ENCODE measurements at regions not wholly inside any gene's neighbourhood (a gene's known extent, or its start where the extent isn't known, plus 50 kb on each side); places are given as distances from the start of the nearest gene placed in this dataset.

DNA sequence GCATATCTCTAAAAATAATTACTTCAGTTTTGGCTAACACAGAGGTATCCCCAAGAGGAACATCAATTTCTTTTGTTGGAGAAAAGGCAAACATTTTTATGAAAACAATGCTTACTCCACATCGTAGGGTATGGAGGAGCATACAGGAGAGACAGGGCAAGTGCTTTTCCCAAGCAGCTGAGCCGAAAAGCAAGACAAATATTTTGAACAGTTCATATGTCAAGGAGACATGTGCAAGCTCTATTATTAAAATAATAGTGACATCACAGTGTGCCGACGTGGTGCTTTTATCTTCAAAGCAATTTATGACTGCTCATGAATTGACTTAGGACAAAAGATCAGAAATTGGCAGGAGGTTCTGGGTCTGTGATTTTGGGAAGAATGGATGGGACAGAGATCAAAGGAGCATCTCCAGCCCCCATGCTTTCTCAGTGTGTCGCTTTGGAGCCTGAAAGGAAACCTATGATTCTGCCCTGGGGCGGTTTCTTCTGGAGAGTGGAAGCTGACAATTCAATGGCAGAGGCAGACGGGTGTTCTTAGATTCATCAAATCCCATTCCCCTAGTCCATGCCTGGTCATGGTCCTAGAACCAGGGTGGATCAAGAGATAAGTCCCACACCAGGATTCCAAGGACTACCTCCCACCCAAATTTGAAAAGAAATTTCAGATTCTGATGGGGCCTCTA lies 97.1 kb downstream of the JCAD start:
- no peak for DNase-seq (ENCODE audit: low spot score)

DNA sequence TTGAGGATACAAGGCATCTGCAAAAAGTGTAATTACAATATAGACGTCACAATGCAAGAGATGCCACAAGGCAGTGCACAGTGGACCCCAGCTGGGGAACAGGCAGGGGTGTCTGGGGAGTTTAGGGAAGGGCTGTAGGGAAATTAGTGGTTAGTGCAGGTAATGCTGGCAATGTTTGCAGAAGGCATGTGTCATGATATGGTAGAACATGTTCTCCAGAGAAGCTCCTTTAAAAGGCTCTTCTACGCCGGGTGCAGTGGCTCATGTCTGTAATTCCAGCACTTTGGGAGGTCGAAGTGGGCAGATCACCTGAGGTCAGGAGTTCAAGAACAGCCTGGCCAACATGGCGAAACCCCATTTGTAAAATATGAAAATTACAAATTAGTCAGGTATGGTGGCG lies 98.0 kb downstream of the JCAD start:
- DNase-seq (ENCODE audit: low spot score) = no peak

DNA sequence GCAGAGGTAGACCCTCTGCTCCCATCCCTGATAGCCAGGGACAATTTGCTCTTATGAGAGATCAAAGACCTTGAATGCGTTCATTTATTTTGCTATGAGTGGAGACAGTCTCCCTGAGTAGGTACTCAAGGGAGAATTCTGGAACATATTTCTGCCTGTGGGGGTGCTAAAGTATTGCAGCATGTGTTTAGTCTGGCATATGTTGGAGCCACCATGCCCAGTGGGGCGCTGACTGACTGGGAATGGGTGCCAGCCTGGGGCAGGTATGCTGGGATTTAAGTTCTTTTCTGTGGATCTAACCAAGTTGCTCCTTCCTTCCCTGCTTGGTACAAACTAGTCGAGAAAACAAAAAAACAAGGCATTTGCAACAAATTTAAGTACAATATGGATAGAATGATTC lies 99.1 kb downstream of the JCAD start:
- no peak for DNase-seq (ENCODE audit: low spot score)

DNA sequence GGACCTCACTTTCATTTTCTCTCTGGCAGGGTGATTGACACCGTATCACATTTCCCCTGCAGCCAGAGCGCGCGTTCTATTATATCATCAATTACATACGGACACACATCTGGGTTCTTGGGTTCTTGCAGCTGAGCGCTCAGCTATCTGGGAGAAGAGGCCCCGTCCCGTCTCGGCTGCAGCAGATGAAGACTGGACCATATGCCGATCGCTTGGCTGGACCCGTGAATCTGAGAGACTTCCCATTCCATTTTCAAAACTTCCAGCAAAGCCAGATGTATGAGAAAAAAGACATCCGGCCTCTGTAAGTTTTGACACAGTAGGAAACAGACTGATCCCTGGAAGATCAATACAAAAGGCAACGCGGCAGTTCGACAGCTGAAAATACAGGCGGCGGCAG lies 99.8 kb downstream of the JCAD start:
- DNase-seq (ENCODE audit: low spot score) = no peak

DNA sequence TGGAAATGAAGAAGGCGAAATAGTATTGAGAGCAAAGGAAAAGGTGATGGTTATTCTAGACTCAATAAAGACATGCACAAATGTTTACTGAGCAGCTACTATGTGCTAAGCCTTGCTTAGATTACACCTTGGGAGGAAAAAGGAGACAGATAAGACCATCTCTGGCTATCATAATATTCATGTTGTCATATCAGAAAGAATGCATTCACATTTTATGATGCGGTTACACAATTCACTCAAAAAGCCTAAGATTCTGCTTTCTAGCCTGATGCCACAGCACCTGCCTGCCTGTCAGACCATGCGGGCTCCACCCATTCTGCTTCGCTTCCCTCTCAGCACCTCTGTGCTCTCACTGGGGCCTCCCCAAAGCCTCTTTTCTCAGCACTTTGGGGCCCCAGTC lies 100.9 kb downstream of the JCAD start:
- no peak for DNase-seq (ENCODE audit: low spot score)

DNA sequence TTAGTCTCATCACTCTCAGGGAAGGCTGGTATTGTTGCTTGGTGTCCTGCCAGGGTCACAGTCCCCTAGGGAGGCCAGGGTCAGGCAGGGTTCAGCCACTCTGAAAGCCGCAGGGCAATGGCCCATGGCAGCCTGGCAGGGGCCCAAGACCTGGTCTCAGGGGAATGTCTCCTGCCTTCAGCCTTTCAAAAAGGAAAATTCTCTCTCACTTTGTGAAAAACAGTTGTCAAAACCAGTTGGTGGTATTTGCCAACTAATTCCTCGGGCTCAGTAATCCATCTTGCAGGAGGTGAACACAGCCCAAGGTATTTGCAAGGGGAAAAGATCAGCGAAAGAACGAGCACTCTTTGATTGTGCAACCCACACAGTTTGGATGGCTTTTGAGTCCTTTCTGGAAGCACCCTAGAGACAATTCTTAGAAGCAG lies 101.5 kb downstream of the JCAD start:
- DNase-seq (ENCODE audit: low spot score) = peak; percentile 93

DNA sequence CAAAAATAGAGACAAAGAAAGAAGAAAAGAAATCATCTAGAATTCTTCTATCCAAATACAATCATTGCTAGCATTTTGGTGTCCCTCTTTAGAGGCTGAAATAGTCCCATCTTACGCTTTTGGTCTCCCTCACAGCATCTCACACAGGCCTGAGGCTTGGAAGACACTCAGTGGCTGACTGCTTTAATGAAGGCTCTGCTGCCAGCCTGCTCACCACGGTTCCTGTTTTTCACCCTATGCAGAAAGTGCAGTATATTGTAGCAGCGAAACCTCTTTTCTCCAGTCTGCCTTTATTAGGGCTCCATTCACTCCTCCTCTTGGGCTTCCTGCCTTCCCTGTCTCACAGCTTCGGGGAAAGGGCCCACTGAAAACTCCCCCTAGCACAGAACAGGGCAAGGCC lies 102.2 kb downstream of the JCAD start:
- no peak for DNase-seq (ENCODE audit: low spot score)

DNA sequence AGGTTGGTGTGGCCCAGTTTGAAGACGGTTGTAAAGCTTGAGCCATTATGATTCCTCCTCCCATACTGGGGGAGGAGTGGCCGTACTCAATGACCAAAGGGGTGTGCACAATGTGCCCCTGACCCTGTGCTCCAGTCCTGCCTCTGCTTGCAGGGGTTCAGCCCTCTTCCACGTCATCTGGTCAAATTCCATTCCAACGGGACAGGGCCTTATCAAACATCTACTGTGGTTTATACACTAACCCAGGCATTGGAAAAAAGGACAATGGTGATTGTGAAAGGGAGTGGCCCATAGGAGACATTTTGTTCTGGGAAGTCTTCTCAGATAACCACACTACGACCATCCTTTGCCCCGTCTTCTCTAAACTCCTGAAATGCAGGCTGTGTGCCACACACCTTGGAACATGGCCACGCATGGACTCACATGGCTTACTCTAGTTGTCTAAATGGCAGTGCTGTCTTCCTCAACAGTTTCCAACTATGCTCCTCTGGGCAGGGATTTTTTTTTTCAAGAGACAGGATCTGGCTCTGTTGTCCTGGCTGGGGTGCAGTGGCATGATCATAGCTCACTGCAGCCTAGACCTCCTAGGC lies 103.0 kb downstream of the JCAD start:
- DNase-seq (ENCODE audit: low spot score) = no peak

DNA sequence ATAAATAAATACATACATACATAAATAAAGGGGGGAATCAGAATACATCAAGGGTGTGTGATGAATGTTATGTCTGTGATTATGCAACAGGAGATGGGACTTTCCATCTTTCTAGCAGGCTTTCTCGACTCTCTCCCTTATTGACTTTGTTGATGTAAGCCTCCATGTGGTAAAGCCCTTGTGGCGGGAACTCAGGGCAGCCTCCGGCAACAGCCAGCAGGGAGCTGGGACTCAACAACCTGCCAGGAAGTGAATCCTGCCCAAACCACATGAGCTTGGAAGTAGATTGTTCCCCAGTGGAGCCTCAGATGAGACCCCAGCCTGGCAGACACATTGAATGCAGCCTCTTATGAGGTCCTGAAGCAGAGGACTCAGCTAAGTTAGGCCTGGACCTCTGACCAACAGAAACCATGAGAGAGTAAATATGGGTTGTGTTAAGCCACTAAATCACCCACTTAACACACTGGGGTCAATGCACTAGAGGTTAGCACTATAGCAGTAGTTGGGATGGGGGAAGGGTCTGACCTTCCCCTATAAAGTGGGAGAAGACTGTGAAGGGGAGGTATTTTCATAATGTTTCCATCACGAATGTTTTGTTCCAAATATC lies 104.0 kb downstream of the JCAD start:
- peak; percentile 68 for DNase-seq (ENCODE audit: low spot score)

DNA sequence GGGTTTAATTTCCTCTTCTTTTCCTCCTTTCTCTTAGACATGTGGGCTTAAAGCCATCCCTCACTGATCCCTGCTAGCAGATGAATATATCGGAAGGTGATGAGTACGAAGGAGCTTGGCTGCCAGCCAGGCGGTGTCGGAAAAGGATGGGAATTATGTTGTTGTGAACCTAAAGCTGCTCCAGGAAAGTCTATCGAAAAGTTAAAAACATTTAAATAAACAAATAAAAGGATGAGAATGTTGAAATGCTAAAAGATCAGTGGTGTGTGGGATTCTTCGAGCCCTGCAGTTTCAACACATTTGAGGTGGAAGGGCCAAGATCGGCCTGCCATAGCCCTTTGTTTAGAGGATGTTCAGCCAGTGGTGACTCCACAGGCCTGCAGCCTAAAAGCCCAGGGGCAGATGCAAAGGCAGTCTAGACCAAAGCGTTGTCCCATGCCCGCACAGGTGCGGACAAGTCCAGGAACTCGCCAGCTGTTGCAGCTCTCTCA lies 107.9 kb downstream of the JCAD start:
- no peak for DNase-seq (ENCODE audit: low spot score)

DNA sequence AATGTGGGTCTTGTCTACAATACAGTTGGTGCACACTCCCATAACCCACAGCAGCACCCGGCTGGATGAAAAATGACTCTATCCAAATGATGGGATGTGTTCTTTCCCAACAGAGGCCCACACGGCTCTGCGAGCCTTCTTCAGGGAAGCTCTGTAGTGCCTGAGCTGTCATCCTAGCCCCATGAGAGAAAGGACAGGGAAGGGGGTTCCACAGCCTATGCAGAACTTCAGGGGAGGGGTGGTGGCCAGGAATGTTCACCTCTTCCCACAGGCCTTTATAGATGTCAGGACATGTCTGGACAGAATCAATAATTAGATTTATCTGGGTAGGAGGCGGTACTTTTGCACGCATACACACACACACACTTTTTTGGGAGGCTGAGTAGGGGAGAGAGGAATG lies 109.0 kb downstream of the JCAD start:
- no peak for DNase-seq (ENCODE audit: low spot score)

DNA sequence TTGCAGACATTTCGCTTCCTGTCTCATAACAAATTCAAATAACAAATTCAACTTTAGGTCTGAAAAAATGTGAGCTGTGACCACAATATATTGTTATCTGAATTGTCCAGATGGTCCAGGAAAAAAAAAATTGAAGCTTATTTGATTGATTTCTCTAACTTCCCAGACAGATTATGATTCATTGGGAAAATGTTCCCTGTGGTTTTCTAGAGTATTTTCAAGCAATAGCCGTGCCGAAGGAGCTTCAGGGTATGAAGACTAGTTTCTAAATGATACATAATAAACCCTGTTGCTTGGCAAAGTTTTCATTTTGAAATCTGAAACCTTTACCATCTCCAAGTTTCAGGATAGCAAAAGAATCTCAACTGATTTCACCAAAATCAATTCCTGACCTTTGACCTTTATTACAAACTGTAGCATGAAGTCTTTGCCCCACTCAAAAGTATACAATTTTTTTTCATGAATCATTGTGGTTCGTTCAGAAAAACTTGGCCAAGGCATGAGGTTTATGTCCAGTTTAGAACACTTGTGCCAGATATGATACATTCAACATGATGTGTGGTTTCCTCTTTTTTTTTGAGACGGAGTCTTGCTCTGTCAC lies 109.9 kb downstream of the JCAD start:
- DNase-seq (ENCODE audit: low spot score) = peak; percentile 86

DNA sequence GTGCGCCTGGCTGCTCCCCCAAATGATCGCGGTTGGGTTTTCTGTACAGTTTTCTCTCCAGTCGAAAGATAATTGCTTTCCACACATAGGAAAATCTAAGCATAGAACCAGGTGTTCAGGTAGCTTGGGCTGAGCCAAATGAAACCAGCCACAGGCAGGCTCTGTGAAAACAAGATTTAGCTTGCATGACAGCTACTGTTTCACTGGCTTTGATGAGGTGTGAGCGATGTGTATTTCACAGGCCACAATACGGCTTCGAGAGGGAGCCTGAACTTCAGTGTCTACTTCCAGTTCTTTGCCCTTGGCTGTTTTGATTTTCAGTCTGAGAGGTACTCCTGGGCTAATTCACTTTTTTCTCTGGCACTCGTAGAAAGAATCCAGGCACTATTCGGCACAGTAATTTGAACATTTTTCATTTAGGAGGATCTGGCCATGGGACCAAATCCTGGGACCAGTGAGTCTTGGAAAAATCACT lies 110.5 kb downstream of the JCAD start:
- peak; percentile 21 for DNase-seq (ENCODE audit: low spot score)

DNA sequence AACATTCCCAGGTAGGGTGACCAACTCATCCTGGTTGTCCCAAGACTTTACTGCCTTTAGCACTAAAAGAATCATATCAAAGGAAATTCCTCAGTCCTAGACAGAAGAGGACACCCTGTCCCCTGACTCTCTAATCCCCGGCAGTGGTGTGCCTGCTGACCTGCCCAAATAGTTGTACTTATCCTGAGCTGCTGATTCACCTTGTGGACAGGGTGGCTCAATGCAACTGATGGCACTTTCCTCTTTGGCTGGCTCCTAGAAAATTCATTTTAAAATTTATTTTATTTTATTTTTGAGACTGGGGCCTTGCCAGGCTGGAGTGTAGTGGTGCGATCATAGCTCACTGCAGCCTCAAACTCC lies 111.7 kb downstream of the JCAD start:
- DNase-seq (ENCODE audit: low spot score) = peak; percentile 59

DNA sequence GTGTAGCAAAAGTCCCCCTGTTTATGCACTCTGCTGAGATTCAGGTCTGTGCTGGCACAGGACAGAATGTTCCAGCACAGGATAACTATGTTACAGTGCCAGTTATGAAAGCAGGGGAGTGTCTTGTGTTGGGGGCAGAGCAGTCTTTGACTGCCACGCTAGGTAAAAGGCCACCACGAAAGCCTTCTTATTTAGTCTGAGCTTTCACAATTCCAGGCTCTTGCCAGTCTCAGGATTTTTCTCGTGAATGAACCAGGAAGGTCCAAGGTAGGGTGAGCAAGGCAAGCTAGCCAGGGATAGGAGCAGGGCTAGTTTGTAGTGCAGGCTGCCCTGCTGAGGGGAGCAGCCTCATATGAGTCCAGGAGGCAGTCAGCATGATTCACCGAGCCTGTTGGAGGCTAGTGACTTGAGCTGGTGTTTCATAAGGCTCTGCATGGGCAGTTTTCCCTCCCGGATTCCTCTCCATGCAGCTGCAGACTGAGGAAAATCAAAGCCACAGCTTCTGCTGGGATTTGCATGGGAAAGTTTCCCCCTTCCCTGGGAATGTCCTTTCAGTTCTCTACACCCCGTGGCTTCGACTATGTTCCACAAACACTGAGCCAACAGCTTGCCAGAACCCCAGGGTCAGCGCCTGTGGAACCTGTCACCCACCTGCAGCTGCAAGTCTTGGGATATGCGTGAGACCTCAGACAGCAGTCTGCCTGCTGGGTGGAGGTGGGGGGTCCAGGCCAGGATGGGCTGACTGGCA lies 112.3 kb downstream of the JCAD start:
- DNase-seq (ENCODE audit: low spot score) = peak; percentile 95

DNA sequence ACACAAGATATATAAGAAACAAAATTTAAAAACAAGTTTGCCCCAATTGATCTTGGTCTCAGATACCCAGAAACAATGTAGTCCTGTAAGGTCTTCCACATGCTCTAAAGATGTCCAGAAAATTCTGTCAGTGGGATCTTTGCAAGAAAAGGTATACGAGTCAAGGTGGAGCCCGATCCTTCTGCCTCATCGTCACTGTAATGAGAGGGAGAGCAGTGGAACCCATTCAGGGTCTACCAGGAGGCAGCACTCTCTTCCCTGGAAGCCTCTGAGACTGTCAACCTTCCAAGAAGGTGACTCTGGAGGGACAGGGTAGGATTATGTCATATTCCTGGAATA lies 112.8 kb downstream of the JCAD start:
- no peak for DNase-seq (ENCODE audit: low spot score)

DNA sequence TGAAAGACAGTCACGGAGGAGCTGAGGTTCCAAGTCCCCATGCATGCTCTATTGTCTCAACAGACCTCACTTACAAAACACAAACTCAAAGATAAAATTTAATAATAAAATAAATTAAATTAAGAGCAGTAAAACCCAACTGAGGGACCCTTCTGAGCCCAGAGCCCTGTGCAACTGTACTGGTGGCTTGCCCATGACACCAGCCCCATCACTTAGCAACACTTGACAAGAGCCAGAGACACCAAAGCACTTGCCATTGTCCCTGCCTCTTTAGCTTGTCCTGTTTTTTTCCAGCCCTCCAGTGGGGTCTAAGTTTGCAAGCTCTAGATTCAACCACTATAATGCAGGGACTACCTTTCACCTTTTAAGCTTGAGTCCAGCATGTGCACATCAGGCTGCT lies 117.9 kb downstream of the JCAD start:
- DNase-seq (ENCODE audit: low spot score) = no peak

DNA sequence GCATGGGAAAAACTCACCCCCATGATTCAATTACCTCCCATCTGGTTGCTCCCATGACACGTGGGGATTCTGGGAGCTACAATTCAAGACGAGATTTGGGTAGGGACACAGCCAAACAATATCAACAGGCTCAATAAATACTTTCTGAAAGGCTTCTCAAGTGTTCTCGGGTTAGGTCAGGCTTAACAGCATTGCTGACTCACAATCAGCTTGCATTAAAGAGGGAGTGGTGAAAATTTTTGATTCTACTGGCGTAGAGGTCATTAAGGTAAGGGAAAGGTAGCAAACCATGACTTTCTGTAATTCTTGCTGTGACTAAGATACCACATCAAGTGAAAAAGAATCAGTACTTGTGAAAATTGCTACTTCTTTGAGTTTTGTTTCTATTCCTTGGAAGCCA lies 126.4 kb downstream of the JCAD start:
- peak; percentile 52 for DNase-seq (ENCODE audit: low spot score)

DNA sequence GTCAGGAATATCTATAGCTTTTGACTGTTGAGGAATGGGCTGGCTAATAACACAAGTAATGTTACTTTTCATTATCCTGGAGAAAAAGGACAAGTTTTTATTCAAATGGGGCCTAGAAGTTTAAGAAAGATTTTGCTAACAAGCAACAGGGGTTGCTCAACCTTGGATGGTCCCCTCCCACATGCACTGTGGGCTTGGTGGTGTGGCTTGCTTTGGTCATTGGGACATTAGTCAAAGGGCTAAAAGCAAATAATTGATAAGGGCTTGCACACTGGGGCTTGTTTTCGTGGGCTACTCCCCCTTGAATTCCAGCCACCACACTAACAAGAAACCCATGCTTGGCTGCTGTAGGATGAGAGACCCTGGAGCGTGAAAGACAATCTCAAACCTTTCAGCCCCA lies 127.6 kb downstream of the JCAD start:
- DNase-seq (ENCODE audit: low spot score) = no peak

DNA sequence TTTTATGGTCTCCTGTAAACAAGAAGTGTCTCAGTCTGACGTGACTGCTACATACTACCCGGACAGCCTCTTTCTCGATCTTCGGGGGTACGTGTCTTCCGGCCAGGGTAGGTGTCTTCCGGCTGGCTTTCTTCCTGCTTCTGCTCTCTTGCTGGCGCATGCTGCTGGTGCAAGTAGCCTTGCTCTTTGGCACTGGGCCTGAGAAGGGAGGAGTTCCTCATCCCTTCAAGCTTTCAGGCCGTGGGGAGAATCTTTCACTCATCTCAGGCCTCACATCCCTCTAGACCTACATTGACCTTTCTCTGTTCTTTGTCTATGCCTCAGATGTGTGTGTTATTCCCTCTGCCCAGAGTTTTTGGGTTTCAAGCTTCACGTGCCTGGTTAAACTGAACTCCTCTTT lies 130.4 kb downstream of the JCAD start:
- DNase-seq (ENCODE audit: low spot score) = no peak

DNA sequence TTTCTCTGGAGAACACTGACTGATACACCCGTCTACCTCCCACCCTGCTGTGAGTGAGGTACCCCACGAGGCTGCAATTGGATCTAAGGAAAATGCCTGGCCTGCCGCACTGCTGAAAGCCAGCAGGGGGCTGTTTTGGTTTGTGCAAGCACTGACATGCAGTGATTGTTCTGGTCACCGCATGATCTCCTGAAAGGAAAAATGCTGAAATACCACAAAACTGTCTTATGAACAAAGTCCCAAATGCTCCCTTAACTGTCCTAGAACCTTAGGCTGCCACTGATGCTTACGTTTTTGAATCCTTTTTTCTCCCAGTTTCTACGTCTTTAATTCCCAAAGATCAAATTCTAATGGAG lies 132.7 kb downstream of the JCAD start:
- peak; percentile 23 for DNase-seq (ENCODE audit: low spot score)
